Gastrocnemius medialis (tissue), 4 donors: ENCODE measurements at regions not wholly inside any gene's neighbourhood (a gene's known extent, or its start where the extent isn't known, plus 50 kb on each side); places are given as distances from the start of the nearest gene placed in this dataset.
A peak's percentile ranks its signal among the peaks of the same experiment; 100 is the strongest.
"Not testable (repeated sequence)": the region's sequence is repeated elsewhere in the genome, so short reads cannot be mapped to it uniquely, and the experiment has no call there.

Experiments
- ATAC-seq, 2 donors: fragments of 150-250 bp; one replicate each; pipeline ENCODE4 v1.9.1; 2016
- DNase-seq, 2 donors: peaks; one replicate each; pipeline ENCODE4 v3.0.0-alpha.2; 2019
- H3K27ac ChIP-seq, 4 donors: fragments of 200-600 bp; sonication (generic); 1 replicate in 1 of 4; 2 replicates in 3 of 4; pipeline ENCODE4 v1.5.1; 2016 to 2018; ENCODE audit warnings: mild to moderate bottlenecking in 2 of 4, moderate library complexity in 1 of 4
- H3K27me3 ChIP-seq, 3 donors: fragments of 200-600 bp; sonication (generic) in 2 of 3; 1 replicate in 1 of 3; 2 replicates in 2 of 3; pipeline versions ENCODE4 v1.5.1 to v1.6.0; 2016 to 2019; ENCODE audit warnings: mild to moderate bottlenecking in 1 of 3, moderate library complexity in 1 of 3
- H3K36me3 ChIP-seq, 2 donors: fragments of 200-600 bp; sonication (generic) in 1 of 2; one replicate each; pipeline ENCODE4 v1.5.1; 2017 to 2018
- H3K4me1 ChIP-seq, 2 donors: fragments of 200-600 bp; sonication (generic) in 1 of 2; one replicate each; pipeline ENCODE4 v1.5.1; 2016 to 2017; ENCODE audit warnings: mild to moderate bottlenecking in 2 of 2
- H3K4me3 ChIP-seq, 4 donors: fragments of 200-600 bp; sonication (generic) in 3 of 4; 1 replicate in 1 of 4; 2 replicates in 3 of 4; pipeline ENCODE4 v1.5.1; 2016 to 2019; ENCODE audit warnings: mild to moderate bottlenecking in 2 of 4
- H3K9me3 ChIP-seq, 3 donors: fragments of 200-600 bp; sonication (generic) in 2 of 3; 1 replicate in 1 of 3; 2 replicates in 2 of 3; pipeline ENCODE4 v1.5.1; 2016 to 2019
- in situ Hi-C, 4 donors: fragments of 200-750 bp; cut with MboI; loops; one replicate each; pipeline versions ENCODE4 v1.15.0 to v1.8.0; 2017; ENCODE audit warnings: low sequenced_read_pairs in 4 of 4
- intact Hi-C: fragments of 100-400 bp; cut with DNase I; formaldehyde crosslinking; loops from one replicate; pipeline ENCODE4 v1.15.1; 2023; ENCODE audit warnings: low total_unique reads

DNA sequence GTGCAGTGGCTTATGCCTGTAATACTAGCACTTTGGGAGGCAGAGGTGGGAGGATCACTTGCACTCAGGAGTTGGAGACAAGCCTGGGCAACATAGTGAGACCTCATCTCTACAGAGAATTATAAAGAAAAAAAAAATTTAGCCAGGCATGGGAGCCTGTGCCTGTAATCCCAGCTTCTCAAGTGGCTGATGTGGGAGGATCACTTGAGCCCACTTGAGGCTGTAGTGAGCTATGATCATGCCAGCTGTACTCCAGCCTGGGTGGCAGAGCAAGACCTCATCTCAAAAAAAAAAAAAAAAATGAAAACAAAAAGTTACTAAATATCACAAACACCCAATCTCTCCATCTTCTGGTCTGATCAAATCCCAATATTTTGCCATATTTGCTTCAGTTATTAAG, 142.6 kb downstream of the DAZ2 start:
- intact Hi-C loops, ATAC-seq: not testable (repeated sequence)

DNA sequence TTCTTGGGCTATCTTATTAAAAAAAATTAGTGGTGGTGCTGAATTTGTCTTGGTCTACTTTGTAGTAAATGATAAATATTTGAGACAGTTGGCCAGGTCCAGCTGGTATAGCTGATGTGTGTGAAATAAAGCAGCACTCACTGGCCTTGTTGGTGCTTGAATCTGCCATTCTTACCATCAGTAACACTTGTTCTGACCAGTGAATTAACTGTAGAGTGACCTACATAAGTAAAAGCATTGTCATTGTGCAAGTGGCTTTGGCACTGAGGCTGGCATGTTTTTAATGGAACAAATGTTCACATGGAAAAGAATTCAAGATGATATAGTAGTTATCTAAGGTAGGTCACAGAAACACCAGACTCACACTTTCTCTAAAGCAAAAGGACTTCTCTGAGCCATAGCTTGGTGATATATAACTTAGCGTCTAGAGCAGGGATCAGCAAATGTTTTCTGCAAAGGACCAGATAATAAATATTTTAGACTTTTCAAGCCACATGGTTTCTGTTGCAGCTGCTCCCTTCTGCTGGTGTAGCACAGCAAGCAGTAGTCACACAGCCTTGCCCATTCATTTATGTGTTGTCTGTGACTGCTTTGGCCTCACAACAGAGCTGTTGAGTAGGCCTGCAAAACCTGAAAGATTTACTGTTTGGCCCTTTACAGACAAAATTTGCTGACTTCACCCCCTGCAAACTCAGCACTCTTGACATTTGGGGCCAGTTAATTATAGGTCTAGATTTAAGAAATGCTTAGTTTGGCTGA, 144.1 kb downstream of the DAZ2 start:
- ATAC-seq, H3K4me1 ChIP-seq, H3K36me3 ChIP-seq, H3K9me3 ChIP-seq, H3K27ac ChIP-seq, in situ Hi-C loops, DNase-seq, H3K4me3 ChIP-seq, intact Hi-C loops, H3K27me3 ChIP-seq: not testable (repeated sequence)

More for the DNA sequence above, 142.6 kb downstream of the DAZ2 start:
- H3K27me3 ChIP-seq, H3K9me3 ChIP-seq, H3K4me1 ChIP-seq, H3K4me3 ChIP-seq, H3K27ac ChIP-seq, in situ Hi-C loops, DNase-seq, H3K36me3 ChIP-seq: not testable (repeated sequence)

DNA sequence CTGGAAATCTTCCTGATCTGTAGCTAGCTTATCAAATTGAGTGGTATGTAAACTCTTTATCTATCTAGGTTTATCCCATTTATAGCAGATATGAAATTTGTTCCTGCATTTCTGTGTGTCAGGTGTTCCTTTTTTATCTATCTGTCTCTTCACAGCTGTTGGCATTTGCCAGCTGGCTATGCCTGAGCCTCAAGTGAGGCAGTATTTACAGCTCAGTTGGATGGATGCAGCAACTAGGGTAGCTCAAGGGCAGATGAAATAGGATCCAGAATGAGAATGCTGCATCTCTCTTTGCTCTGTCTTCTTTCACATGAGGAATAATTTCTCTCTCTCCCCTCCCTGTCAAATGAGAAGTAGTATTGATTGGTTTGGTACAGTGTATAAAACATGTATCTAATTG, 144.8 kb downstream of the DAZ2 start:
- H3K27ac ChIP-seq, in situ Hi-C loops, intact Hi-C loops, H3K9me3 ChIP-seq, H3K36me3 ChIP-seq, H3K4me1 ChIP-seq, H3K4me3 ChIP-seq, H3K27me3 ChIP-seq, DNase-seq: not testable (repeated sequence)
- peak in 1 of 2 donors; percentile 45 for ATAC-seq

DNA sequence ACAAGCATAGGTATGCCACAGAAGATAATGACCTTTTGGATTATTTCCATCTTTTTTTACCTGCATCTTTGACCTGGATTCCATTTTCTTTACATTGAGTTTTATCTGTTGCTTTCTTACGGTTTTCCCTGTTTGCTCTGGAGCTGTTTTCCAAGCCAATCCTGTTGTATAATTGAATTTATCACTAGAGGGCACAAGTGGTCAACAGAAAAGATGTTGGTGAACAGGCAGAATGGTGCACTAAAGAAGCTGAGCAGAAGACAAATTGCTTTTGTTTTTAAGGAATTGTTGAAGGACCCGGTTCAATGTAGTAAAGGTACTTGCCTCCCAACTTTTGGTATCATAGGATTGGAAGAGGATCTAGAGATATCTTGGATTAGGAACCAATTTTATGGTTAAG, 177.8 kb downstream of the DAZ2 start:
- H3K36me3 ChIP-seq, H3K4me1 ChIP-seq, DNase-seq, H3K4me3 ChIP-seq, intact Hi-C loops, H3K9me3 ChIP-seq, H3K27ac ChIP-seq, in situ Hi-C loops, ATAC-seq, H3K27me3 ChIP-seq: not testable (repeated sequence)

DNA sequence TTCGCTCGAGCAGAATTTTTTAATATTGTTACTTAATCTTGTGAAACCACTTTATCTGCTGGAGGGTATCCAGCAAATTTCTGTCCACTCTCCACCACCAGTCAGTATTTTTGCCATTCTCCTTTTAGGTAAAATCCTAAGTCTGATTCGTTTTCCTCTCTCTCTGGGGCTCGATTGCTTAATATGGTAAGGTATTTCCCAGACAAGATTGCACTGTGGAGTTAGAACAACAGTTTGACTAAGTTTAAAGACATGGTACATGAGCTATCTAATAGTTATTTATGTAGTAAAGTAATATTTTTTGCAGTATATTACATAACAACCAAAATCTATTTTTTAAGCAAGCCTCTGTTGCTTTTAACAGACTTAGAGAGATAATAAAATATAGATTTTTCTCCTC, 181.9 kb downstream of the DAZ2 start:
- H3K27me3 ChIP-seq, DNase-seq, intact Hi-C loops, in situ Hi-C loops, H3K27ac ChIP-seq, ATAC-seq, H3K9me3 ChIP-seq, H3K4me1 ChIP-seq, H3K4me3 ChIP-seq, H3K36me3 ChIP-seq: not testable (repeated sequence)

DNA sequence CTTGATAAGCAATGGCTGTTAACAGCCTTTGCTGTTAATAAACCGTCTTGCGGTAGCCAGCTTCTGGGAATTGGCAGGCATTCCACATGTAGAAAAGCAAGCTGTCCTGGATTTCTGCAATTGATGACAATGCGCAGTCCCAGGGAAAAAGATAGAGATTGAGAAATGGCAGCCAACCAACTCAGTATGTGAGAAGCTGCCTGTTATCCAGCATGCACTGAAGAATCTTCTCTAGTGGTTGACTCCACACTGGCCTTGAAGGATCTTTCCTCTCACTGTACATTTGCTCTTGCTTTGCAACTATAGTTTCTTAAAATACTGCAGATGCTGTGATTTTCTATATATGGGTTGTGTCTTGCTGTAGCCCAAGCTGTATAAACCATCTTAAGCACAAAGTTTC, 182.5 kb downstream of the DAZ2 start:
- H3K27me3 ChIP-seq, in situ Hi-C loops, H3K4me3 ChIP-seq, intact Hi-C loops, H3K36me3 ChIP-seq, H3K9me3 ChIP-seq, H3K27ac ChIP-seq, ATAC-seq, H3K4me1 ChIP-seq, DNase-seq: not testable (repeated sequence)

DNA sequence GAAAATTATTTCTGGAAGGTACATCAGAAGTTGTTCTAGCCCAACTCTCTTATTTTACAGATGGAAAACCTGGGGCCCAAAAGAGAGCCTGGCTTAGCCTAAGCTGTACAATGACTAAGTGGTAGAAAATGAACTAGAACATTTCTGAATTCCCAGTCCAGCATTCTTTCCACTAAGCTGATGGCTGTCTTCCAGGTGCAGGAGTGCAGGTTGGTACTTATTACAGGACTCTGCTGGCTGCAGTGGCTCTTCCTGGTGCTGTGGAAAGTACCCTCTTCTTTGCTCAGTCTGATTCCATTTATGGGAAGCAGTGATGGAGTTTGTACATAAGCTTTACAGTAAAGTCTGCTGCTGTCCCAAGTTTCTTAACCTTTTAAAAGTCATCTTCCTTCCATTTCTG, 196.6 kb downstream of the DAZ2 start:
- H3K36me3 ChIP-seq, DNase-seq, H3K27me3 ChIP-seq, intact Hi-C loops, ATAC-seq, H3K27ac ChIP-seq, H3K4me1 ChIP-seq, in situ Hi-C loops, H3K9me3 ChIP-seq, H3K4me3 ChIP-seq: not testable (repeated sequence)

DNA sequence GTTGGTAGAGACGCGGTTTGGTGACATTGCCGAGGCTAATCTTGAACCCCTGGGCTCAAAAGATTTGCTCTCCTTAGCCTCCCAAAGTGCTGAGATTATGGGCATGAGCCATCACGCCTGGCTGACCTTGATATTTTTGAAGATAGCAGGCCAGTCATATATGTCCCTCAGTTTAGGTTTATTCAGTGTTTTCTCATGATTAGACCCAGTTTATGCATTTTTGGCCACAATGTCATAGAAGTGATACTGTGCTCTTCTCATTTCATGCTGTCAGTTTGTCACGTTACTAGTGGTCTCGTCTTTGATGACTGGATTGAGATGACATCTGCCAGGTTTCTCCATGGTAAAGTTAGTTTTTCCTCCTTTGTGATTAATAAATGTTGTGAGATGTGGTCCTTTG, 209.9 kb downstream of the DAZ2 start:
- H3K27ac ChIP-seq, in situ Hi-C loops, H3K36me3 ChIP-seq, H3K4me1 ChIP-seq, H3K27me3 ChIP-seq, ATAC-seq, intact Hi-C loops, H3K9me3 ChIP-seq, H3K4me3 ChIP-seq, DNase-seq: not testable (repeated sequence)

DNA sequence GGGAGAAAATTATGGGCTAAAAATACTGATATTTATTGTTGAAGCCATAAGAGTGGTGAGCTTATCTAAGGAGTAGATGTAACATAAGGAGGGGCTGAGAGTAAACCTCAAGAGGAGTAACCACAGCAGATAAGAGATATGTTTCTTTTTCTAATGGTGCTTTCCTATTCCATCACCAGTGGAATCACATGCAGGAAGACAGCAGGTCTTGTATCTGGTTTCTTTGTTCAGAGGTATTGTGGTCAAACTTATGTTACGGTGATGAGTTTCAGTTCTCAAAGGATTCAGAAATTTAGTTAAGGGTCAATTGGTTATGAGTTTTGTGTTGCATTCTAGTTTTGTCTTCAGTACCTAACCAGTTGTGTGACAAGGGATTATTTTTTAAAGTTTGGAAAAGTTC, 225.4 kb downstream of the DAZ2 start:
- in situ Hi-C loops, H3K27ac ChIP-seq, H3K4me3 ChIP-seq, H3K4me1 ChIP-seq, H3K27me3 ChIP-seq, ATAC-seq, DNase-seq, H3K9me3 ChIP-seq, intact Hi-C loops, H3K36me3 ChIP-seq: not testable (repeated sequence)

DNA sequence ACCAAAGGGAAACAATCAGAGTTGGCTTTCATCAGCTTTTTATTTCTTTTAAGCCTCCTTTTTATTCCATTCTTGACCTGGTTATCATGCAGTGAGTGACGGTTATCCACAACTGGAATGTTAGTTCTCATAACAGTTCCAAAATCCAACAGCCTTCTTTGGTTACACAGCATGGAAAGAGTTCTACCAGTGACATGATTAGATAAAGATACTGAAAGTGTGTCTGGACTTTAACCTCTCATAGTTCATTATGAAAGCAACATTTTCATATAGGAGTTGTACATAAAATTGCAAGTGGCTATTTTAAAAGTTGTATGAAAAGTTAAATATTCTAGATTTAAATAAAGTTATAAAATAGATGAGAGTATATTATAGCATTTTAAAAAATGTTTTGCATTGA, 225.9 kb downstream of the DAZ2 start:
- intact Hi-C loops, ATAC-seq, DNase-seq, in situ Hi-C loops, H3K36me3 ChIP-seq, H3K27ac ChIP-seq, H3K4me1 ChIP-seq, H3K4me3 ChIP-seq, H3K27me3 ChIP-seq, H3K9me3 ChIP-seq: not testable (repeated sequence)

DNA sequence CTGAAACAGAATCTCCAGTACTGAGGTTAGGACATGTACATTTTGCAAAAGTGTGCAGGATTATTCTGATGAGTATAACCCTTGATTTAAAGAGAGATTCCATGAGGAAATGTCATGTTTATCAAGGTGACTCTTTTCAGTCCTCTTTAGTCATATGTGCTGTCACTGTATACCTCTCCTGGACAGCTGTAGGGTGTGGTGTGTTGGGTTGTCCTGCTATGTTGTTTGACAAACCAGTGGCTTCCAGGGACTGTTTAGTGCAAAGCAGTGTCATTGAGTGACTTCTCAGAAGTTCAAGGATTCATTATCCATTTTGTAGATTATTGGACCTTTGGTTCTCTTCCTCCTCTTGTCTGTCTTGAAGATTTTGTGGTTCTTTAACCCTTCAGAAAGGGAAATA, 236.3 kb downstream of the DAZ2 start:
- H3K36me3 ChIP-seq, in situ Hi-C loops, H3K27ac ChIP-seq, DNase-seq, H3K27me3 ChIP-seq, H3K9me3 ChIP-seq, H3K4me1 ChIP-seq, H3K4me3 ChIP-seq, intact Hi-C loops: not testable (repeated sequence)
- peak in 1 of 2 donors; percentile 58 for ATAC-seq

DNA sequence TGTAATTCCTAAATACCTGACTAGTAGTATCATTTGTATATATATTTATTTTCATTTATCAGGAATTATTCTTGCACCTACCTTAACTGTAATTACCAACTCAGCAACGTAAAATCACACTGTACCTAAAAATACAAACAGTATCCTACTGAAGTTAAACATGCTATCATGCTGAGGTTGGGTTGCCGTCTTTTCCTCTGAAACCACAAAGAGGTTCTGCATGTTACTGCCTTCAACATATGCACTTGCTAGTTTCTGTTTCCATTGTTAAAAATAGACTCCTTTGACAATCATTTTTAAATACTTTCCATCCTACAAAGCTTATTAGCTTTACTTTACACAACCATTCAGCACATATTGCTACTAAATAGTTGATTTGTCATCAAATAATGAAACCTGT, 283.6 kb downstream of the DAZ2 start:
- ATAC-seq, DNase-seq, intact Hi-C loops, in situ Hi-C loops, H3K4me1 ChIP-seq, H3K27me3 ChIP-seq, H3K4me3 ChIP-seq, H3K27ac ChIP-seq, H3K36me3 ChIP-seq, H3K9me3 ChIP-seq: not testable (repeated sequence)
